HG03097 (cell line): ENCODE measurements at regions not wholly inside any gene's neighbourhood (a gene's known extent, or its start where the extent isn't known, plus 50 kb on each side); places are given as distances from the start of the nearest gene placed in this dataset.

Experiments used
- ATAC-seq: cut with Tn5 transposase; IDR thresholded peaks from one replicate; pipeline ENCODE4 v1.9.1; 2021; ENCODE audit not compliant: unreplicated experiment, low FRiP score

DNA sequence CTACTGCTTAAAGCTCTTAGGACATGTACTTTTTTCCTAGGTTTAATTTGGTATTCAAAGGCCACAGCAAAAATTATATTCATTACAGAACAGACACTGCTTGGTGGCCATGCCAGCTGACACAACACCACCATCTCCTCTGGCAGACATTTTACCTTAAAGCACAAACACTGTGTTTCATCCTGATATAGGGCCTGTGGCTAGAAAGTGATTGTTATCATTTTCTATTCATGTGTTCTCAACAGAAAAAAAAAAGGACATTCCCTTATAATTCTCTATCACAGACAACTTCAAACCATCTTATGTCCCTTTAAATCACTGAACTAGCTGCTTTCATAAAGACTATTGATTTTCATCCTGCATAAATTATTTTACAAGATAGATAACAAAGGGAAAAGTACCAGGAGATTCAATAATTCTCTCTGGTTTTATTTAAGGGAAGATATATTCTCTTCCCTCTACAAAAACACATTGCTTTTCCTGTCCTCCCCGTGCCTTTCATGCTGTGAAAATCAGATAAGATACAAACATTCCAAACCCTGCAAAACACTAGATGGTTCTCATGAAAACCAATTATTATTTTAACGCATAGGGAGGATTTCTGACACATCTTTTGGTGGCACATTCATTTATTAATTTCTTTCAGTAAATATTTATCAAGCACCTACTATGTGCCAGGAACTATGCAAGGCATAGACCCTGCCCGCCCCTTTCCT, 139.3 kb upstream of the TMCC3 start:
- ATAC-seq, result no peak

DNA sequence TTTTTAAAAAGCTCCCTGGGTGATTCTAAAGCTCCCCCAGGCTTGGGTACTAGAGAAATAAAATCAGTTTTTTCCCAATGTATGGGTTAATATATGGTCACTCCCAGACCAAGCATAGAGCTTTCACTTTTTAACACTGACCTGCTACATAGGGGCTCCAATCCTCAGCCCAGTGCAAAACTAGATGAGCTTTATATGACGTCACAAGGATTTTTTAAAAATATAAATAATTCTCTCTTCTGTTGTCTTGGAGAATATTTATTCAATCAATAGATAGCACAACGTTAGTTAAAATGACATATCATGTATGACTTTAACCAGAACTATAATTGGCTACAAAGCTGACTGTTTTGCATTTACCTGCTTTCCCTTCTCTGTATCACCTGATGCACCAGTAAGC, 137.9 kb upstream of the TMCC3 start:
- ATAC-seq, result no peak

DNA sequence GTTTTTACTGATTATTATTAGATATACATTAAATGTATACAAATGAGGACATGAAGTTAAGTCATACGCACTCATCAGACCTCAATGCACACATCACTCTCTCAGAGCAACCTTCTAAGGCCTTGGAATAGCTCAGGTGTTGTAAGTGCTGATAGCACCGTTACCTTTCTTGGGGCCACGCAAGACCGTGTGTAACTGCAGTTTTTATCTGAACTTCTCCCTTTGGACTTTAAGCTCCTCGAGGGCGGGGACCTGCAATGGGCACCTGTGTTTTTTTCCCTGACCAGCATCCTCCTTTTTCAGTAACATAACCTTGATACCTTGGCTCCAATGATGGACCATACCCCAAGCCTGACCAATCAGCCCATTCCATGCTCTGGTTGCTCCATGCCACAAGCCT, 136.5 kb upstream of the TMCC3 start:
- no peak for ATAC-seq

DNA sequence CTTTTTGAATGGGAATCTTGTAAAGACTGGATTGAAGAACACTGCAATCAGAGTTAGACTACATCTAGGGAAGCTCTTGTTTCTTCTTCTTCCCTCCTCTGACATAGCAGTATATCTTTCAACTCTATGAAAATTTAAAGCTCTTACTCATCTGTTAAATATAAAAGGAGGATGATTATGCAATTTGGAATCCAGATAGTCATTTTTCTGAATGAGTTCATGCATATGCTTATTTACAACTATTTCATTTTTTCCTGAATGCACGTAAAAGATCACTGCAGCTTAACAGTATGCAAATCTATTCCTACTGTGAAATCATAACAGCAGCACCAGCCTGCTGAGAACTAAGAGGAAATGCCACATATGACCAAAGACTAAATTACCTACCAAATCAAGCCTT, 133.5 kb upstream of the TMCC3 start:
- ATAC-seq, result no peak

DNA sequence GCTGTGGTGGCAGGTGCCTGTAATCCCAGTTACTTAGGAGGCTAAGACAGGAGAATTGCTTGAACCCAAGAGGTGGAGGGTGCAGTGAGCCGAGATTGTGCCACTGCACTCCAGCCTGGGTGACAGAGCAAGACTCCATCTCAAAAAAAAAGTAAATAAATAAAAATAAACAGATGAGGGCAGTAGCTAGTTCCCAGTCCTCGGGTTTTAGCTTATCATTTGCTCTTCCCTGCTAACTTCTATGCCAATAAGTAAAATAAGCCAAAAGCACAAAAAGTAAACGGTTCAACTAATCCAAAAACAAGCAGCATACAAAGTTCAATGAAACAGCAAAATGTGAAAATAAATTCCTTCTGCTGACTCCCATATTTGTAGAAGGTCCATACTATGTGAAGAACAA, 133.0 kb upstream of the TMCC3 start:
- ATAC-seq, result no peak

DNA sequence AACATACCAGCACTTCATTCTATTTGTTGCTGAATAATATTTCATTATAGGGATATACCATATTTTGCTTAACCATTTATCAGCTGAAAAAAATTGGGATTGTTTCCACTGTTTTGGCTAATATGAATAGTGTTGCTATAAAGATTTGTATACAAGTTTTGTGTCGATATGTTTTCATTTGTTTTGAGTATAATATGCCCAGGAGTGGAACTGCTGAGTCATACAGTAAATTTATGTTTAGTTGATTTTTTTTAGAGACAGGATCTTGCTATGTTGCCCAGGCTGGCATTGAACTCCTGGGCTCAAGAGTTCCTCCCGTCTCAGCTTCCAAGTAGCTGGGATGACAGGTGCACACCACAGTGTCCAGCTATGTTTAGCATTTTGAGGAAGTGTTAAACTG, 131.5 kb upstream of the TMCC3 start:
- no peak for ATAC-seq

DNA sequence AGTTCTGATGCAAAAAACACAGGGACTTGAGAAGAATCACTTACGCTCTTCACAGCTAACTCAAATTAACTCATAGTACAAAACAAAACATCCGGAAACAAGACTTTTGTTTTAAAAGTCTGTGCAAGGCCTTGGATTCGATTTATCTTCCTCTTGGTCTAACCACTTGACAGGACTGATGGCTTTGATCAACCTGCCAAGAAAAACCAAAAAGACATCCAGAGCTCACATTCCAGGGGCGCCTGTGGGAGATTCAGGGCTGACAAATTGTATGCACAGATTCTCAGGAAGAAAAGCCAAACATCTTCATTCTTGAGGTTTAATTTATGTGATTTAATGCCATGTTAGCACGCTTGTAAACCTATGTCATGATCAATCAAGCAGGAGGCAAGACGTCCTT, 129.1 kb upstream of the TMCC3 start:
- ATAC-seq, result no peak

DNA sequence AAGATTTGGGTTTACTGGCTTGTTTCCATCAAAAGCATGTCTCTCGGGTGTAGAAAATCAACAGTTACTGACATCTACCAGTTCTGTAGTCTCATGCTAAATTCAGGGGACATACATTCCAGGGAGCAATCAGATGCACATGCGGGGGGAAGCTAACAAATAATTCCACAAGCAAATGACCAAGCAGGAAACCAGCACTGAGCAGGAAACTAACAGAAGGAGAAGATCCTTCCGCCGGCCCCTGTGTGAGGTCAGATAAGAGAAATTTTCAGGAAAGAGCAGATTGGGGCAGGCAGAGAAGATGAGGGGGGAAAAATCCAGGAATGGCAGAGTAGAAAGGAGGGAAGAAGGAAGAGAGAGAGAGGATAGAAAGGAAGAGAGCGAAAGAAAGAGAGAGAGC, 127.6 kb upstream of the TMCC3 start:
- no peak for ATAC-seq

DNA sequence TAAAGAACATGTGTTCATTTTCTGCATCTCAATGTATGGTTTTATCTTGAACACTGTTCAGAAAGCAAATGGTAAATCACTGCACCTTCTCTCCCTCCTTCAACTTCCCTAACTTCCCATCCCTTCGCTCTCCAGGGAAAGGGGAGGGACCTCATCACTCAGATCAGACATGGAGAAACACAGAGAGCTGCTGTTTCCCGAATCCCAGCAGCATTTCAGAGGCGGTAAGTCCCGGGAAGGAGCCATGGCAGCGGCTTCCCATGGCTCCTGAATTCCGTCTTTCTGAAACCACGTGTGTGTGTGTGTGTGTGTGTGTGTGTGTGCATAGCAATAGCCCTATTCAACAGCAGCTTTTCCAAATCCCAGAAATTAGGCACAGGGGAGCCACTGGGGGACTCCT, 125.4 kb upstream of the TMCC3 start:
- no peak for ATAC-seq

DNA sequence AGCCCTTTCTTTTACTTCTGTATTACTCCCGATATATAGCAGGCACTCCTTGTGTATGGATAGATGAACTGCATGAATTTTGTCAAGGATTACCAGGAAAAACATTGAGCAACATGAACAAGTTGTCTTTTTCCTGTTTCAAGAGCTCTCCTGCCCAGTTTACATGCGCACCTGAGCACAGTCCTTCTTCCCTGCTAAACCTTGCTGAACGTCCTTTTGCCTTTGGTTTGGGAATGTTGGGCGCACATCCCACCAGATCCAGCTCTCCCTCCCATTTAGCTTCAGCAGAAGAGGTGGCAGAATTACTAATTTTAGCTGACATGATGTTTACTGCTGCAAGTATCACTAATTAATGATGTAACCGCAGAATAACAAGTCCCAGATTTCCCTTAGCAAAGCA, 121.4 kb upstream of the TMCC3 start:
- no peak for ATAC-seq

DNA sequence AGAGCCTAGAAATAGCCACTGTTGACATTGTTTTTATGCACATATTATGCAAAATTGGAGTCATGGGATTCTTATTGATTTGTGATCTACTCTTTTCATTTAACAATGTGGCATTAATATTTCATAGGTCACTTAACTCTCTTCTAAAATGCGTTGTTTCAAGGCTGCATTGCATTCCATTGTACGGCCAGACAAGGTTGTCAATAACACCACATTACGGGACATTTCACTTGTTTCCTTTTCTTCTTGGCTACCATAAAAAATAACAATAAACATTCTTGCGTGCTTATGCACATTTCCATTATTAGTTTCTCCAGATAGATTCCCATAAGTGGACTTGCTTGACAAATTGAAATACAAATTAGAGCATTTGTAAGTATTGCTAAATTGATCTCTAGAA, 120.8 kb upstream of the TMCC3 start:
- no peak for ATAC-seq

DNA sequence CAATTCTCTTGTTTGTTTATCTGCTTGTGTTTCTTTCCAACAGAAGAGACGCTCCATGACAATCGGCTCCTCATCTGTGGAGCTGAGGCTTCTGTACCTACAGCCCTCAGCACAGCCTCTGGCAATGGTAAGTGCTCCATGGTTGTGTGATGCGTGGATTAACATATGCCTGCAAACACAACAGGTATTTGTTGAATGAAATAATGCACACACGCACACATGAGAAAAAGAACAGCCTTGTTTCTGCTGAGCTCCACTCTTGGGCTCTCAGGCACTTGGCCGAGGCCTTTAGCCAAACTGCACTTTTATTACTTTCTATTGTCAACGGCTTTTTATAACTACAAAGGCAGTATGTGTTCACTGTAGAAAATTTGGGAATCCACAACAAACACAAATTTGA, 120.4 kb upstream of the TMCC3 start:
- ATAC-seq, result no peak

DNA sequence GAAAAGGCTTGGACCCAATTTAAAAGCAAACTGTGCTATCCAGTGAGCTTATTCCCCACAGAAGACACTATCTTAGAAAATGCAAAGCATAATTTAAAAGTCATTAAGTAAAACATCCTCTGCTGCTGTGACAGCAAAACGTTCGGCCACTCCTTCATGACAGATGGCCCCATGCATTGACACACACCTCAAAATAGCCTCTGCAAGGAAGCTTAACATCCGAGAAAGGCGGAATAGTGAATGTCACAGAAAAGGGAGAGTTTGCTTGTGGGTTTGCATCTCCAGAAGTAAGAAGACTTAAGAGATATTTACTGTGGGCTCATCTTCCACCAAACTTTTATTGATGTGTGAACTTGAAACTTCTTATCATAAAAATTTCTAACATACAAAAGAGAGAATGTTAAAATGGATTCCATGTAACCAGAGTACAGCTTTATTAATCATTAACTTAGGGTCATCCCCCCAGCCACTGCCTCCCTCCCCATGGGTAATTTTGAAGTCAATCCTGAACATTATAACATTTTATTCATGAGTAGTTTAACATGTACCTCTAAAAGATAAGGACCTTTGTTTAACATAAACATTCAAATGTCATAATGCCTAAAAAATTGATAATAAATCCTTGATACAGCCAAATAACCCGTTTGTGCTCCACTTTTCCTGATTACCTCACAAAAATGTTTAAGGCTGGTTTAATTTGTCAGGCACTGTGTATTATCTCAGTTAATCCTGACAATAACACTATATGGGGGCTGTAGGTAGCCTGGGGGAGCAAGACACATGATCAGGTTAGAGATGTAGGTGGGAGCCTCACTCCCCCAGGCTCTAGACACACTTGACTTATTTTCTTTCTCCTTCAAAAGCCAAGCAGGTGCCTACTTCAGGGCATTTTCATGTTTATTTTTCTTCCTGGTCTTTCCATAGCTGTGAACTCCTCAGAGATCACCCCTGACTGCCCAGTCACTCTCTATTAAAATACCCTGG, 119.7 kb upstream of the TMCC3 start:
- ATAC-seq, result no peak

DNA sequence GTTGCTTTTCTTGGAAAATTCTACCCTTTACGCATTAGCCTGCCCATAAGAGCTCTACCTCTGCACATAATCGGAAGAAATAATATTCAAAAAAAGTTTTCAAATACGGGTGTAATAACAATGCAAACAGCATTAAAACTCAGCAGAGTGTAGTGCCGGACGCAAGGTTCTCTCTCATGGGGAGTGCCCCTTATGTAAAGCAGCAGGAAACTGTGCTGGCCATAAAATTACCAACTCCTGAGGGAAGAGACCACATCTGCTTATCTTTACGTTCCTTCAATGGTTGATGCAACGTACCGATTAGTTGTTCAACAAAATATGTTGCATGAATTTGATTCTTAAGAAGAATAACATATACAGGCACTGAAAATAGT, 118.7 kb upstream of the TMCC3 start:
- peak; percentile 72 for ATAC-seq

DNA sequence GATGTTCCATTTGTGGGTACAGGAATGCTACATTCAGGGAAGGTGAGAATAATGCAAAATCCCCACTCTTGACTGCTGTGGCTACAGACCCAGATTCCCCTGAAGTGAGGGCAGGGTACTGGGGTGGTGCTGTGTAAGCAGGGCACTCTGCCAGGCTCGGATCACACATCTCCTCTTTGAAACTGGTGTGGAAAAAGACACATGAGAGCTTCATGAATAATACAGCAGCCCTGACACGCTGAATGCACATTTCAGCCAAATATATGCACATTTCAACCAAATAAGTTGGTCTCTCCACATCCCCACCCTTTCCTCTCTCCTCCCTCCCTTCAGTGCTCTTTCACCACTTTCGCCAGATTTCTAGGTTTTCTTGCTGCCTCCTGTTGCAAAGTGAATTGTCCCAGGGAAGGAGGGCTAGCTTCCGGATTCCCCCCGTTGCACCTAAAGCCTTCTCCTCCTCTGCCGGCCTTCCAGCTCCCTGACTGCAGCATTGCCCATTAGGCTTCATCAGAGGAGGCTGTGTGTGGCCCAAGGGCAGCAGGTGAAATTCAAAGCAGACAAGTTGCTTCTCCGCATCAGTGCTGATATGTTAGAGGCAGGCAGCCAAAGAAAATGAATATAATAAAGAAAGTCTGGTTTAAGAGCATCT, 118.2 kb upstream of the TMCC3 start:
- ATAC-seq, result peak; percentile 46

DNA sequence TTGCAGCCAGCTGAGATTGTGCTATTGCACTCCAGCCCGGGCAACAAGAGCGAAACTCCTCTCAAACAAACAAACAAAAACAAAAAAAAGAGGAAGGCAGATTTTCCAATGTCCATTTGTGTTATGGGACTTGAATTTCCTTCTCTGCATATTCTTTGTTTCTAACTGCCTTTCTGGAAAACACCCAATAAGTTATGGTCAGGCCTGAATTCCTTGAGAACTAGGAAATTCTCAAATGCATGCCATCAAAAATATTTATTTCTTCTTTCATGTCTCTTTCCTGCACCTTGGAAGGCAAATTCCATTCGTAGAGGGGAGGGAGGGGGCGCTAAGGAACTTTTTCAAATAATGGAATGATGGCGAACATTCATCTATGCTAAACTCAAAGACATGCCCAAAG, 117.6 kb upstream of the TMCC3 start:
- ATAC-seq, result no peak

DNA sequence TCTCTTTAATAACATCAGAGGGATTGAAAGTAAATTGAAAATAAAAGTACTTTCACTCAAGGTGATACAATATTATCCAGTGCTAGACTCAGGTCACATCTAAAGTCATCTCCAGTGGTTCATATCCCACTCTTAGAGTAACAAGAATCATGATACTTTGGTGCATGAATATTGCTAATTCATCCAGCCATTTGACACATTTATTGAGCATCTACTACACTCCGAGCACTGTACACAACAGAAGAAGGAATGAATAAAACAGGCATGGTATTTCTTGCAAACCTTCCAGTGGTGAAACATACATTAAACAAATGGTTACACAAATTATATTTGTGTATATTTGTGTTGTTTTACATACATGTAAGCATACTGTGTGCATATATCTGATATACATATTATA, 116.0 kb upstream of the TMCC3 start:
- no peak for ATAC-seq

DNA sequence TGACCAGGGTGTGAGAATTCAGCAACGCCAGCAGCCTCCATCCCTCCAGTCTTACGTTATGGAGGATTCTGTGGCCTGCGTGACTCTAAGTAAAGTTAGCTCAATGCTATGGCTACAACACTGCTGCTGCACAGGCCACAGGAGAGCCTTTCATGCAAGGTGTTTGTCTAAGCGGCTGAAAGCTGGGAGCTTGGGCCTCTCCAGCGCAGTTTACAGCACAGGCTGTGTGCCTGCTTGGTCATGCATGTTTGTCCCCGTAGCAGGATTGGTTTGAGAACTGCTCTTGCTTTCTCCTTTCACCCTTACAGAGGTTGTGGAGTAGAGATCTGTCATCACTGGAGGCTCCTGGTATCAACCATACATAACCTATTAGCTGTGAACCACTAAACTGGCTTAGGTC, 113.1 kb upstream of the TMCC3 start:
- ATAC-seq, result no peak

DNA sequence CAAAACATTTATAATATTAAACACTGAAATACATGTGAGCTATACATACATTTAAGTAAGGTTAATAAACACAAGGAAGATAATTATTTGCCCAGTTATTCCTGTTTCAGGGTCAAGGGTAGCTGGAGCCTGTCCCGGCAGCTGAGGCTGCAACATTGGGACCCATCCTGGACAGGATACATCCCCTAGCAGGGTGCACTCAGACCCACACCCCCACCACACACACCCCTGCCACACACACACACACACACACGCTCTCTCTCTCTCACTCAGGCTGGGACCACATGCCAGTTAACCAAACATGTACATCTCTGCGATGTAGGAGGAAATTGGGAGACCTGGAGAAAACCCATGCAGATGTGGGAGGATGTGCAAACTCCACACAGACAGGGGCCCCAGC, 112.6 kb upstream of the TMCC3 start:
- peak; percentile 27 for ATAC-seq

DNA sequence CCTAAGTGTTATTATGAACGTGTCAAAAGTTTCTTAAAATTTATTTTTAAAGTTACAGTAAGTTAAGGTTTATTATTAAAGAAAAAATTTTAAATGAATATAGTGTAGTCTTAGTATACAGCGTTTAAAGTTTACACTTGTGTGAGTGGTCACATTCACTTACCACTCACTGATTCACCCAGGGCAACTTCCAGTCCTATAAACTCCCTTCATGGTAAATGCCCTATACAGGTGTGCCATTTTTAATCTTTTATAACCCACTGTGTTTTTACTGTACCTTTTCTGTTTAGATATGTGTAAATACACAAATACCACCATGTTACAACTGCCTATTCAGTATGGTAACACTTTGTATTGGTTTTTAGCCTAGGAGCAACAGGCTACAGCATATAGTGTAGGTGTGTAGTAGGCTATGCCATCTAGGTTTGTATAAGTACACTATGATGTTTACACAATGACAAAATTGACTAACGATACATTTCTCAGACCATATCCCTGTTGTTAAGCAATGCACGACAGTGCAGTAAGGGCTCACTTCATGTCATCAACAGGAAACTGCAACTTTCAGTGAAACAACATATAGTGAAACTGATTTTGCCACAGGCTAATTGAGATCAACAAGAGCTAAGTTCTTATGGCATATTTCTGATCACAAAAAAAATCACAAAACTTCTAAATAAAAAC, 112.0 kb upstream of the TMCC3 start:
- ATAC-seq, result peak; percentile 82

DNA sequence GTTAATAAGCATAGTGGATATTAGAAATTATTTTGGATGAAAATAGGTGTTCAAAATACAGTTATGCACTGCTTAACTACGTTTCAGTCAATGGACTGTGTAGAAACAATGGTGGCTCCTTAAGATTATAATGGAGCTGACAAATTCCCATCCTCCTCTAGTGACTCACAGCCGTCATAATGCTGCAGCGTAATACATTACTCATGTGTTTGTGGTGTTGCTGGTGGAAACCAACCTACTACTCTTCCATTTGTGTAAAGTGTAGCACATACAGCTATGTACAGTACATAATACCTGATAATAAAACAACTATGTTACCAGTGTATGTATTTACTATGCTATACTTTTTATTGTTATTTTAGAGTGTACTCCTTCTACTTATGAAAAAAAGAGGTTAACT, 111.2 kb upstream of the TMCC3 start:
- ATAC-seq, result no peak
